Liver (tissue), 7 donors: ENCODE measurements at regions not wholly inside any gene's neighbourhood (a gene's known extent, or its start where the extent isn't known, plus 50 kb on each side); places are given as distances from the start of the nearest gene placed in this dataset.

ENCODE experiments used
- DNase-seq: peaks from one replicate; pipeline ENCODE4 v3.0.0-alpha.2; 2017; ENCODE audit warnings: low spot score
- H3K27ac ChIP-seq, 2 donors: one replicate each; pipeline ENCODE4 v1.7.0; 2013; ENCODE audit warnings: inconsistent platforms in 2 of 2, low read length in 2 of 2, control low read depth in 1 of 2, low read depth in 1 of 2, mild to moderate bottlenecking in 1 of 2
- H3K27me3 ChIP-seq, 4 donors: one replicate each; pipeline versions ENCODE4 v1.6.1 to v1.7.0; 2013; ENCODE audit warnings: low read length in 3 of 4, inconsistent platforms in 1 of 4, mild to moderate bottlenecking in 1 of 4, moderate library complexity in 1 of 4; ENCODE audit not compliant: control insufficient read depth in 4 of 4, insufficient read depth in 4 of 4
- H3K36me3 ChIP-seq, 4 donors: one replicate each; pipeline versions ENCODE4 v1.6.1 to v1.7.0; 2013; ENCODE audit warnings: low read length in 3 of 4, mild to moderate bottlenecking in 3 of 4, low read depth in 1 of 4, moderate library complexity in 1 of 4; ENCODE audit not compliant: control insufficient read depth in 4 of 4, insufficient read depth in 3 of 4
- H3K4me1 ChIP-seq, 4 donors: one replicate each; pipeline versions ENCODE4 v1.6.1 to v1.7.0; 2013; ENCODE audit warnings: low read length in 3 of 4, mild to moderate bottlenecking in 3 of 4, moderate library complexity in 1 of 4; ENCODE audit not compliant: control insufficient read depth in 4 of 4, insufficient read depth in 4 of 4
- H3K4me3 ChIP-seq, 3 donors: one replicate each; pipeline versions ENCODE4 v1.6.1 to v1.7.0; 2013; ENCODE audit warnings: low read length in 3 of 3, control low read depth in 1 of 3, low read depth in 1 of 3, mild to moderate bottlenecking in 1 of 3
- H3K9ac ChIP-seq, 2 donors: one replicate each; pipeline ENCODE4 v1.7.0; 2013; ENCODE audit warnings: low read length in 2 of 2, mild to moderate bottlenecking in 2 of 2, moderate library complexity in 2 of 2, control low read depth in 1 of 2, low read depth in 1 of 2
- H3K9me3 ChIP-seq, 4 donors: one replicate each; pipeline versions ENCODE4 v1.6.1 to v1.7.0; 2013; ENCODE audit warnings: low read length in 3 of 4; ENCODE audit not compliant: control insufficient read depth in 4 of 4
- ATF3 ChIP-seq: IDR thresholded peaks from 2 replicates; pipeline ENCODE4 v1.6.1; 2016; ENCODE audit warnings: antibody characterized with exemption
- EGR1 ChIP-seq, 2 donors: IDR thresholded peaks; 2 replicates each; pipeline ENCODE4 v1.6.1; 2016 to 2018; ENCODE audit warnings: antibody characterized with exemption in 2 of 2, low read depth in 2 of 2
- FOXA1 ChIP-seq: IDR thresholded peaks from 2 replicates; pipeline ENCODE4 v1.6.1; 2016; ENCODE audit warnings: antibody characterized with exemption
- FOXA2 ChIP-seq: IDR thresholded peaks from 2 replicates; pipeline ENCODE4 v1.6.1; 2016; ENCODE audit warnings: antibody characterized with exemption
- GABPA ChIP-seq, 2 donors: IDR thresholded peaks in 1 of 2; conservative IDR thresholded peaks in 1 of 2; 2 replicates each; pipeline ENCODE4 v1.6.1; 2016; ENCODE audit warnings: antibody characterized with exemption in 2 of 2, mild to moderate bottlenecking in 1 of 2, moderate library complexity in 1 of 2
- HNF4A ChIP-seq, 2 donors: conservative IDR thresholded peaks; 2 replicates each; pipeline ENCODE4 v1.6.1; 2016; ENCODE audit warnings: antibody characterized with exemption in 2 of 2, mild to moderate bottlenecking in 2 of 2
- HNF4G ChIP-seq: IDR thresholded peaks from 2 replicates; pipeline ENCODE4 v1.6.1; 2016; ENCODE audit warnings: antibody characterized with exemption
- JUND ChIP-seq, 2 donors: IDR thresholded peaks; 2 replicates each; pipeline ENCODE4 v1.6.1; 2016; ENCODE audit warnings: antibody characterized with exemption in 2 of 2
- MAX ChIP-seq: IDR thresholded peaks from 2 replicates; pipeline ENCODE4 v1.6.1; 2016; ENCODE audit warnings: antibody characterized with exemption
- NR2F2 ChIP-seq: IDR thresholded peaks from 2 replicates; pipeline ENCODE4 v1.6.1; 2016; ENCODE audit warnings: antibody characterized with exemption
- RAD21 ChIP-seq, 2 donors: IDR thresholded peaks; 2 replicates each; pipeline ENCODE4 v1.6.1; 2016; ENCODE audit warnings: antibody characterized with exemption in 2 of 2, mild to moderate bottlenecking in 2 of 2
- REST ChIP-seq: IDR thresholded peaks from 2 replicates; pipeline ENCODE4 v1.6.1; 2016; ENCODE audit warnings: antibody characterized with exemption, mild to moderate bottlenecking
- RXRA ChIP-seq, 2 donors: IDR thresholded peaks; 2 replicates each; pipeline ENCODE4 v1.6.1; 2017 to 2018; ENCODE audit warnings: antibody characterized with exemption in 2 of 2, mild to moderate bottlenecking in 1 of 2
- SP1 ChIP-seq: IDR thresholded peaks from 2 replicates; pipeline ENCODE4 v1.6.1; 2018; ENCODE audit warnings: antibody characterized with exemption, mild to moderate bottlenecking
- TAF1 ChIP-seq: conservative IDR thresholded peaks from 2 replicates; pipeline ENCODE4 v1.6.1; 2016; ENCODE audit warnings: antibody characterized with exemption, mild to moderate bottlenecking
- YY1 ChIP-seq: IDR thresholded peaks from 2 replicates; pipeline ENCODE4 v1.6.1; 2016; ENCODE audit warnings: antibody characterized with exemption, mild to moderate bottlenecking
- WGBS: extraction: QIAGEN DNeasy Blood & Tissue Kit; methylation state at CpG from one replicate; pipeline ENCODE4 v1.1.7; 2013; 5-methylcytosine and 5-hydroxymethylcytosine counted together
- TF ChIP-seq, protein P1 (sequence below): IDR thresholded peaks from 2 replicates; pipeline ENCODE4 v1.6.1; 2016; ENCODE audit warnings: antibody characterized with exemption
- donor health status: healthy.
- donor health status: healthy.
- donor health status: healthy.
- donor health status: healthy.

DNA sequence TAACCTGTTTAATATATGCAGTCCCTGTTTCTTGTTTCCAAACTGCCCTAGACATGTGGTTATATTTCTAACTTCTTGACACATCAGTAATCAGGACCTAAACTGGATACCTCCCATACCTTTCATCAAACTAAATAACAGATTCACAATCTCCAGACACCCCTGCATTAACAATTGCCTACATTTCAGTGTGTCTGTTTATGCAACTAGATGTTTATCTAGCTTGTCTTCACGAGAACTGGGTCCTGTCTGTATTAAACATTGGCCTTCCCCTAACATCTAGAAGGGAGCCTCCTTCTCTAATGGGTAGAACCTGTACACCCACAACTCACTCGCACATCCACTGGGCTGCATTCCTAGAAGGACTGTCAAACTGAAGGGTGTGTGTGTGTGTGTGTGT, 683.7 kb upstream of the FZD8 start:
- 78% methylated on average over 2 of the region's 2 CpGs for WGBS
- TF ChIP-seq NR2F2, result no peak
- no peak for TF ChIP-seq ATF3
- no peak for TF ChIP-seq SP1
- no peak for TF ChIP-seq RXRA (IDR thresholded peaks at IDR 0.05)
- TF ChIP-seq RAD21 (IDR thresholded peaks at IDR 0.05), result no peak
- no peak for TF ChIP-seq TAF1
- TF ChIP-seq REST, result no peak
- TF ChIP-seq GABPA (IDR thresholded peaks at IDR 0.05 in 1 of 2, conservative IDR thresholded peaks at IDR 0.05 in 1 of 2), result no peak
- no peak for TF ChIP-seq HNF4G
- TF ChIP-seq HNF4A (conservative IDR thresholded peaks at IDR 0.05), result no peak
- TF ChIP-seq, protein P1, sequence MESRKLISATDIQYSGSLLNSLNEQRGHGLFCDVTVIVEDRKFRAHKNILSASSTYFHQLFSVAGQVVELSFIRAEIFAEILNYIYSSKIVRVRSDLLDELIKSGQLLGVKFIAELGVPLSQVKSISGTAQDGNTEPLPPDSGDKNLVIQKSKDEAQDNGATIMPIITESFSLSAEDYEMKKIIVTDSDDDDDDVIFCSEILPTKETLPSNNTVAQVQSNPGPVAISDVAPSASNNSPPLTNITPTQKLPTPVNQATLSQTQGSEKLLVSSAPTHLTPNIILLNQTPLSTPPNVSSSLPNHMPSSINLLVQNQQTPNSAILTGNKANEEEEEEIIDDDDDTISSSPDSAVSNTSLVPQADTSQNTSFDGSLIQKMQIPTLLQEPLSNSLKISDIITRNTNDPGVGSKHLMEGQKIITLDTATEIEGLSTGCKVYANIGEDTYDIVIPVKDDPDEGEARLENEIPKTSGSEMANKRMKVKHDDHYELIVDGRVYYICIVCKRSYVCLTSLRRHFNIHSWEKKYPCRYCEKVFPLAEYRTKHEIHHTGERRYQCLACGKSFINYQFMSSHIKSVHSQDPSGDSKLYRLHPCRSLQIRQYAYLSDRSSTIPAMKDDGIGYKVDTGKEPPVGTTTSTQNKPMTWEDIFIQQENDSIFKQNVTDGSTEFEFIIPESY, result no peak
- TF ChIP-seq YY1, result no peak
- TF ChIP-seq JUND (IDR thresholded peaks at IDR 0.05), result no peak
- no peak for TF ChIP-seq FOXA2
- no peak for TF ChIP-seq MAX

DNA sequence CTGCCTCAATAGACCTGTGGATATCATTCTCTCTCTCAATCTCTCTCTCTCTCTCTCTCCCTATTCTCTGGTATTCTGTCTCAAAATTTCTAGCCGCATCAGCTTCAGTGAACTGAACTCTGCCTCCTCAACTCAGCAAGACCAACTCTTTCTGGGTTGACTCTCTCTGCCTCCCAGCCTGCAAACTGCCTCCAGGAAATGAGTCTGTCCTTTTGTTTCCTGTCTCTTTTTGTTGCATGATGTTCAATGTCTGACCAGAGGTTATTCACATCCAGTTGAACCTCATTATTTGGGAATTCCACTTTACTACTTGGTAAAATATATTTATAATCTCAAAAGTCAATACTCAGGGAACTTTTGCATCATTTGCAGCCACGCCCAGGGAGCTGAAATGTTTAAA, 682.7 kb upstream of the FZD8 start:
- Histone ChIP-seq H3K27ac (no peak overlapping the region), H3K27me3 (no peaks in the 10 kb centered on the region), H3K4me3 (no peak overlapping the region), H3K9ac (no peak overlapping the region), H3K9me3 (no peaks in the 10 kb centered on the region), H3K4me1 (no peaks in the 10 kb centered on the region), H3K36me3 (no peaks in the 10 kb centered on the region)
- no peak for DNase-seq
- no peak for TF ChIP-seq FOXA1
- no peak for TF ChIP-seq EGR1 (IDR thresholded peaks at IDR 0.05; ENCODE audit: low read depth in 2 of 2)
- no peak for TF ChIP-seq REST
- no peak for TF ChIP-seq RAD21 (IDR thresholded peaks at IDR 0.05)
- no peak for TF ChIP-seq HNF4G
- TF ChIP-seq GABPA (IDR thresholded peaks at IDR 0.05 in 1 of 2, conservative IDR thresholded peaks at IDR 0.05 in 1 of 2), result no peak
- no peak for TF ChIP-seq TAF1
- TF ChIP-seq YY1, result no peak
- no peak for TF ChIP-seq HNF4A (conservative IDR thresholded peaks at IDR 0.05)
- no peak for TF ChIP-seq MAX
- no peak for TF ChIP-seq SP1
- WGBS, result 69% methylated on average over 2 of the region's 2 CpGs

More for the DNA sequence above, 683.7 kb upstream of the FZD8 start:
- no peaks in the 10 kb centered on the region for H3K36me3 ChIP-seq
- no peaks in the 10 kb centered on the region for H3K9me3 ChIP-seq
- no peak overlapping the region for H3K4me3 ChIP-seq
- no peaks in the 10 kb centered on the region for H3K27me3 ChIP-seq
- no peak for DNase-seq
- no peaks in the 10 kb centered on the region for H3K4me1 ChIP-seq
- no peak overlapping the region for H3K27ac ChIP-seq
- H3K9ac ChIP-seq, result no peak overlapping the region
